ENCODE measurements at regions not wholly inside any gene's neighbourhood (a gene's known extent, or its start where the extent isn't known, plus 50 kb on each side); places are given as distances from the start of the nearest gene placed in this dataset.

GRCh38 chr3:64856977-64857516, 169.2 kb upstream of the ADAMTS9 start:
- TF ChIP-seq ZNF331 (CRISPR knock-in tag; IDR thresholded peaks at IDR 0.05; ENCODE audit: low read depth) (no peak), EZH2 (IDR thresholded peaks at IDR 0.05; ENCODE audit: low read depth, unreplicated experiment) (no peak), JUNB (IDR thresholded peaks at IDR 0.05; ENCODE audit: unreplicated experiment) (no peak), CTCF (conservative IDR thresholded peaks at IDR 0.05; ENCODE audit: low read depth in 2 of 2) (no peak), NANOG (IDR thresholded peaks at IDR 0.05; ENCODE audit: borderline replicate concordance) (no peak), ETS1 (IDR thresholded peaks at IDR 0.05) (no peak), STAT1 (IDR thresholded peaks at IDR 0.05; ENCODE audit: unreplicated experiment) (no peak), POLR2AphosphoS5 (IDR thresholded peaks at IDR 0.05; ENCODE audit: low read depth) (no peak), ZNF114 (CRISPR knock-in tag; IDR thresholded peaks at IDR 0.05) (no peak), CREB1 (CRISPR knock-in tag; IDR thresholded peaks at IDR 0.05; ENCODE audit: low read depth) (no peak), EZH2phosphoT487 (IDR thresholded peaks at IDR 0.05; ENCODE audit: unreplicated experiment) (no peak)
- TF ChIP-seq, protein P1, sequence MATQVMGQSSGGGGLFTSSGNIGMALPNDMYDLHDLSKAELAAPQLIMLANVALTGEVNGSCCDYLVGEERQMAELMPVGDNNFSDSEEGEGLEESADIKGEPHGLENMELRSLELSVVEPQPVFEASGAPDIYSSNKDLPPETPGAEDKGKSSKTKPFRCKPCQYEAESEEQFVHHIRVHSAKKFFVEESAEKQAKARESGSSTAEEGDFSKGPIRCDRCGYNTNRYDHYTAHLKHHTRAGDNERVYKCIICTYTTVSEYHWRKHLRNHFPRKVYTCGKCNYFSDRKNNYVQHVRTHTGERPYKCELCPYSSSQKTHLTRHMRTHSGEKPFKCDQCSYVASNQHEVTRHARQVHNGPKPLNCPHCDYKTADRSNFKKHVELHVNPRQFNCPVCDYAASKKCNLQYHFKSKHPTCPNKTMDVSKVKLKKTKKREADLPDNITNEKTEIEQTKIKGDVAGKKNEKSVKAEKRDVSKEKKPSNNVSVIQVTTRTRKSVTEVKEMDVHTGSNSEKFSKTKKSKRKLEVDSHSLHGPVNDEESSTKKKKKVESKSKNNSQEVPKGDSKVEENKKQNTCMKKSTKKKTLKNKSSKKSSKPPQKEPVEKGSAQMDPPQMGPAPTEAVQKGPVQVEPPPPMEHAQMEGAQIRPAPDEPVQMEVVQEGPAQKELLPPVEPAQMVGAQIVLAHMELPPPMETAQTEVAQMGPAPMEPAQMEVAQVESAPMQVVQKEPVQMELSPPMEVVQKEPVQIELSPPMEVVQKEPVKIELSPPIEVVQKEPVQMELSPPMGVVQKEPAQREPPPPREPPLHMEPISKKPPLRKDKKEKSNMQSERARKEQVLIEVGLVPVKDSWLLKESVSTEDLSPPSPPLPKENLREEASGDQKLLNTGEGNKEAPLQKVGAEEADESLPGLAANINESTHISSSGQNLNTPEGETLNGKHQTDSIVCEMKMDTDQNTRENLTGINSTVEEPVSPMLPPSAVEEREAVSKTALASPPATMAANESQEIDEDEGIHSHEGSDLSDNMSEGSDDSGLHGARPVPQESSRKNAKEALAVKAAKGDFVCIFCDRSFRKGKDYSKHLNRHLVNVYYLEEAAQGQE (IDR thresholded peaks at IDR 0.05; ENCODE audit: unreplicated experiment): no peak
- TF ChIP-seq, protein P2, sequence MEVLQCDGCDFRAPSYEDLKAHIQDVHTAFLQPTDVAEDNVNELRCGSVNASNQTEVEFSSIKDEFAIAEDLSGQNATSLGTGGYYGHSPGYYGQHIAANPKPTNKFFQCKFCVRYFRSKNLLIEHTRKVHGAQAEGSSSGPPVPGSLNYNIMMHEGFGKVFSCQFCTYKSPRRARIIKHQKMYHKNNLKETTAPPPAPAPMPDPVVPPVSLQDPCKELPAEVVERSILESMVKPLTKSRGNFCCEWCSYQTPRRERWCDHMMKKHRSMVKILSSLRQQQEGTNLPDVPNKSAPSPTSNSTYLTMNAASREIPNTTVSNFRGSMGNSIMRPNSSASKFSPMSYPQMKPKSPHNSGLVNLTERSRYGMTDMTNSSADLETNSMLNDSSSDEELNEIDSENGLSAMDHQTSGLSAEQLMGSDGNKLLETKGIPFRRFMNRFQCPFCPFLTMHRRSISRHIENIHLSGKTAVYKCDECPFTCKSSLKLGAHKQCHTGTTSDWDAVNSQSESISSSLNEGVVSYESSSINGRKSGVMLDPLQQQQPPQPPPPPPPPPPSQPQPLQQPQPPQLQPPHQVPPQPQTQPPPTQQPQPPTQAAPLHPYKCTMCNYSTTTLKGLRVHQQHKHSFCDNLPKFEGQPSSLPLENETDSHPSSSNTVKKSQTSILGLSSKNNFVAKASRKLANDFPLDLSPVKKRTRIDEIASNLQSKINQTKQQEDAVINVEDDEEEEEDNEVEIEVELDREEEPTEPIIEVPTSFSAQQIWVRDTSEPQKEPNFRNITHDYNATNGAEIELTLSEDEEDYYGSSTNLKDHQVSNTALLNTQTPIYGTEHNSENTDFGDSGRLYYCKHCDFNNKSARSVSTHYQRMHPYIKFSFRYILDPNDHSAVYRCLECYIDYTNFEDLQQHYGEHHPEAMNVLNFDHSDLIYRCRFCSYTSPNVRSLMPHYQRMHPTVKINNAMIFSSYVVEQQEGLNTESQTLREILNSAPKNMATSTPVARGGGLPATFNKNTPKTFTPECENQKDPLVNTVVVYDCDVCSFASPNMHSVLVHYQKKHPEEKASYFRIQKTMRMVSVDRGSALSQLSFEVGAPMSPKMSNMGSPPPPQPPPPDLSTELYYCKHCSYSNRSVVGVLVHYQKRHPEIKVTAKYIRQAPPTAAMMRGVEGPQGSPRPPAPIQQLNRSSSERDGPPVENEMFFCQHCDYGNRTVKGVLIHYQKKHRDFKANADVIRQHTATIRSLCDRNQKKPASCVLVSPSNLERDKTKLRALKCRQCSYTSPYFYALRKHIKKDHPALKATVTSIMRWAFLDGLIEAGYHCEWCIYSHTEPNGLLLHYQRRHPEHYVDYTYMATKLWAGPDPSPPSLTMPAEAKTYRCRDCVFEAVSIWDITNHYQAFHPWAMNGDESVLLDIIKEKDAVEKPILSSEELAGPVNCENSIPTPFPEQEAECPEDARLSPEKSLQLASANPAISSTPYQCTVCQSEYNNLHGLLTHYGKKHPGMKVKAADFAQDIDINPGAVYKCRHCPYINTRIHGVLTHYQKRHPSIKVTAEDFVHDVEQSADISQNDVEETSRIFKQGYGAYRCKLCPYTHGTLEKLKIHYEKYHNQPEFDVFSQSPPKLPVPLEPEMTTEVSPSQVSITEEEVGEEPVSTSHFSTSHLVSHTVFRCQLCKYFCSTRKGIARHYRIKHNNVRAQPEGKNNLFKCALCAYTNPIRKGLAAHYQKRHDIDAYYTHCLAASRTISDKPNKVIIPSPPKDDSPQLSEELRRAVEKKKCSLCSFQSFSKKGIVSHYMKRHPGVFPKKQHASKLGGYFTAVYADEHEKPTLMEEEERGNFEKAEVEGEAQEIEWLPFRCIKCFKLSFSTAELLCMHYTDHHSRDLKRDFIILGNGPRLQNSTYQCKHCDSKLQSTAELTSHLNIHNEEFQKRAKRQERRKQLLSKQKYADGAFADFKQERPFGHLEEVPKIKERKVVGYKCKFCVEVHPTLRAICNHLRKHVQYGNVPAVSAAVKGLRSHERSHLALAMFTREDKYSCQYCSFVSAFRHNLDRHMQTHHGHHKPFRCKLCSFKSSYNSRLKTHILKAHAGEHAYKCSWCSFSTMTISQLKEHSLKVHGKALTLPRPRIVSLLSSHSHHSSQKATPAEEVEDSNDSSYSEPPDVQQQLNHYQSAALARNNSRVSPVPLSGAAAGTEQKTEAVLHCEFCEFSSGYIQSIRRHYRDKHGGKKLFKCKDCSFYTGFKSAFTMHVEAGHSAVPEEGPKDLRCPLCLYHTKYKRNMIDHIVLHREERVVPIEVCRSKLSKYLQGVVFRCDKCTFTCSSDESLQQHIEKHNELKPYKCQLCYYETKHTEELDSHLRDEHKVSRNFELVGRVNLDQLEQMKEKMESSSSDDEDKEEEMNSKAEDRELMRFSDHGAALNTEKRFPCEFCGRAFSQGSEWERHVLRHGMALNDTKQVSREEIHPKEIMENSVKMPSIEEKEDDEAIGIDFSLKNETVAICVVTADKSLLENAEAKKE (CRISPR knock-in tag; IDR thresholded peaks at IDR 0.05): no peak
- Histone ChIP-seq H2AFZ (no peak overlapping the region; the same call in 1 of the 2 replicates), H3K4me2 (no peak overlapping the region), H3K27me3 (ENCODE audit: insufficient read depth) (no peaks in the 10 kb centered on the region), H3K36me3 (ENCODE audit: insufficient read depth) (no peaks in the 10 kb centered on the region), H3K4me3 (no peak overlapping the region), H3K9me2 (ENCODE audit: insufficient read depth) (peaks cover 3% of the 10 kb centered on the region; the same call in 1 of the 2 replicates), H4K20me1 (replicated peaks; ENCODE audit: insufficient read depth) (no peaks in the 10 kb centered on the region), H3K79me2 (replicated peaks; ENCODE audit: insufficient read depth) (no peaks in the 10 kb centered on the region), H3K27ac (ENCODE audit: low read depth) (no peak overlapping the region), H3F3A (replicated peaks; ENCODE audit: low read depth) (no peaks in the 10 kb centered on the region), H3K4me1 (ENCODE audit: insufficient read depth) (no peaks in the 10 kb centered on the region)
- no peak overlapping the region for H3K4me3 Mint-ChIP-seq
- H3K27me3 Mint-ChIP-seq (ENCODE audit: insufficient read depth, low read depth, poor library complexity): no peaks in the 10 kb centered on the region
- ATAC-seq (no peak), DNase-seq (ENCODE audit: low spot score) (no peak)
- H3K27ac Mint-ChIP-seq: no peak overlapping the region
- H3K36me3 Mint-ChIP-seq (ENCODE audit: low read depth): no peaks in the 10 kb centered on the region
- H3K9me3 Mint-ChIP-seq: no peaks in the 10 kb centered on the region
- H3K4me1 Mint-ChIP-seq: peaks cover 12% of the 10 kb centered on the region
